Endothelial cell (in vitro differentiated cells): ENCODE measurements at regions not wholly inside any gene's neighbourhood (a gene's known extent, or its start where the extent isn't known, plus 50 kb on each side); places are given as distances from the start of the nearest gene placed in this dataset.

Experiments
- DNase-seq: peaks from one replicate; pipeline ENCODE4 v3.0.0; 2021; ENCODE audit warnings: low spot score
- H3K27ac Mint-ChIP-seq: one replicate; pipeline ENCODE4 v1.8.0; 2021; ENCODE audit warnings: mixed read lengths, inconsistent platforms; ENCODE audit not compliant: unreplicated experiment
- H3K27me3 Mint-ChIP-seq: one replicate; pipeline ENCODE4 v1.8.0; 2021; ENCODE audit warnings: mild to moderate bottlenecking, moderate library complexity, mixed read lengths, inconsistent platforms; ENCODE audit not compliant: unreplicated experiment
- H3K36me3 Mint-ChIP-seq: one replicate; pipeline ENCODE4 v1.8.0; 2021; ENCODE audit warnings: mild to moderate bottlenecking, low read depth, mixed read lengths, inconsistent platforms; ENCODE audit not compliant: unreplicated experiment
- H3K4me1 Mint-ChIP-seq: one replicate; pipeline ENCODE4 v1.8.0; 2021; ENCODE audit warnings: mild to moderate bottlenecking, mixed read lengths, inconsistent platforms; ENCODE audit not compliant: unreplicated experiment
- H3K4me3 Mint-ChIP-seq: one replicate; pipeline ENCODE4 v1.8.0; 2021; ENCODE audit warnings: mild to moderate bottlenecking, mixed read lengths, inconsistent platforms; ENCODE audit not compliant: unreplicated experiment
- H3K9me3 Mint-ChIP-seq: one replicate; pipeline ENCODE4 v1.8.0; 2021; ENCODE audit warnings: mixed read lengths, inconsistent platforms; ENCODE audit not compliant: unreplicated experiment
- TF ChIP-seq, protein P1 (sequence below): fragments of 200-600 bp; sonication (generic); IDR thresholded peaks from one replicate; pipeline ENCODE4 v1.5.0; 2021; ENCODE audit warnings: antibody characterized with exemption; ENCODE audit not compliant: unreplicated experiment

DNA sequence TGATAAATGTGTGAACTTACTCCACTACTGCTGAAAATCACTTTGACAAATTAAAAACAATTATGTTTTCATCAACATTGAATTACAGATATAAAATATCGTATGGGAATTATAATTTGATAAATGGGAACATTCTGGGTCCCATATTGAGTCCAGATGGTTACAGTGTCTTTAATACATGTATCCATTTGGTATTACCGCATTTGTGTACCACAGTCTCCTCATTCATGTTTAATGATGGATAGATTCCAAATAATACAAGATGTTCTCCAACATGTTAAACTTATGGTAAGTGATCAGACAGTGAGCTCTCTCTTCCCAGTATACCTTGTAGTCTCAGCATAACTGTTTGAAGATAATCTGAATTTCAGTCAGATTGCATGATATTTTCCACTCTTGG is 1706.8 kb upstream of the PCDH7 start:
- Mint-ChIP-seq H3K4me3 (no peak overlapping the region), H3K27me3 (peaks cover 1% of the 10 kb centered on the region), H3K36me3 (no peaks in the 10 kb centered on the region), H3K9me3 (no peaks in the 10 kb centered on the region), H3K4me1 (no peaks in the 10 kb centered on the region), H3K27ac (no peak overlapping the region)
- TF ChIP-seq, protein P1, sequence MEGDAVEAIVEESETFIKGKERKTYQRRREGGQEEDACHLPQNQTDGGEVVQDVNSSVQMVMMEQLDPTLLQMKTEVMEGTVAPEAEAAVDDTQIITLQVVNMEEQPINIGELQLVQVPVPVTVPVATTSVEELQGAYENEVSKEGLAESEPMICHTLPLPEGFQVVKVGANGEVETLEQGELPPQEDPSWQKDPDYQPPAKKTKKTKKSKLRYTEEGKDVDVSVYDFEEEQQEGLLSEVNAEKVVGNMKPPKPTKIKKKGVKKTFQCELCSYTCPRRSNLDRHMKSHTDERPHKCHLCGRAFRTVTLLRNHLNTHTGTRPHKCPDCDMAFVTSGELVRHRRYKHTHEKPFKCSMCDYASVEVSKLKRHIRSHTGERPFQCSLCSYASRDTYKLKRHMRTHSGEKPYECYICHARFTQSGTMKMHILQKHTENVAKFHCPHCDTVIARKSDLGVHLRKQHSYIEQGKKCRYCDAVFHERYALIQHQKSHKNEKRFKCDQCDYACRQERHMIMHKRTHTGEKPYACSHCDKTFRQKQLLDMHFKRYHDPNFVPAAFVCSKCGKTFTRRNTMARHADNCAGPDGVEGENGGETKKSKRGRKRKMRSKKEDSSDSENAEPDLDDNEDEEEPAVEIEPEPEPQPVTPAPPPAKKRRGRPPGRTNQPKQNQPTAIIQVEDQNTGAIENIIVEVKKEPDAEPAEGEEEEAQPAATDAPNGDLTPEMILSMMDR, result no peak
- no peak for DNase-seq

DNA sequence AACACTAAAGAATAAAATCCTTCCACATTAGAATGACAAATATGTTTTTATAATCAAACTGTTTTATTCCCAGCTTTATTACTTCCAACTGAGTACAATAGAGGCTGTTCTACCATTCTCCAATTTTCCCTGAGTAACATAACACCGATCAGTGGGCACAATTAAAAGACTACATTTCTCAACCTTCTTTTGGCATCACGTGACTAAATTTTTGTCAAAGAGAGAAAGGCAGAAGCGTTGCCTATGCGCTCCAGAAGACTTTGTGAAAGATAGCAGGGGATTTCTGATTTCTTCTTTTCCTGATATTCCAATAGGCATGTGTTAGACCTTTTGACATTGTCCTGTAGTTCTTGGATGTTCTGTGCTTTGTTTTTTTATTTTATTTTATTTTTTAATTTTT is 1705.6 kb upstream of the PCDH7 start:
- H3K27me3 Mint-ChIP-seq, result peaks cover 1% of the 10 kb centered on the region
- TF ChIP-seq, protein P1, result no peak
- no peaks in the 10 kb centered on the region for H3K9me3 Mint-ChIP-seq
- H3K4me1 Mint-ChIP-seq, result peaks cover 9% of the 10 kb centered on the region
- no peak for DNase-seq
- no peak overlapping the region for H3K27ac Mint-ChIP-seq
- no peak overlapping the region for H3K4me3 Mint-ChIP-seq
- no peaks in the 10 kb centered on the region for H3K36me3 Mint-ChIP-seq

DNA sequence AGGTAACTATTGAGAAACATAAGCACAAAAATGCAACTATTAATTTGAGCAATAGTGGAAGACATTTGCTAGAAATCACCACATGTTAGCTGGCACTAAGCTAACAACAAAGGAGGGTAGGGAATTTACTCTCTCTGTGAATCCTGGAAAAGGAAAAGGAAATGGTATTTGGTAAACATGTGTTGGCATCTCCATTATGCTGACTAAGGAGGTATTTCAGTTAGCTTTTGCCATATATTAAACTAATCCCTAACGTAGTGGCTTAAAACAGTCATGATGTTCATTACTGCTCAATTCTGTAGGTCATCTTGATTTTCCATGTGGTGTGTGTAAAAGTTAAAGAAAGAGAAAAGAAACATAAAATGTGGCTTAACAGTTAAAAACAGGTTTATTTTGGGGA is 1686.5 kb upstream of the PCDH7 start:
- Mint-ChIP-seq H3K4me3 (no peak overlapping the region), H3K36me3 (peaks cover 14% of the 10 kb centered on the region), H3K9me3 (peaks cover 4% of the 10 kb centered on the region), H3K27ac (no peak overlapping the region), H3K27me3 (peaks cover 2% of the 10 kb centered on the region), H3K4me1 (peaks cover 8% of the 10 kb centered on the region)
- no peak for DNase-seq
- TF ChIP-seq, protein P1, result no peak

DNA sequence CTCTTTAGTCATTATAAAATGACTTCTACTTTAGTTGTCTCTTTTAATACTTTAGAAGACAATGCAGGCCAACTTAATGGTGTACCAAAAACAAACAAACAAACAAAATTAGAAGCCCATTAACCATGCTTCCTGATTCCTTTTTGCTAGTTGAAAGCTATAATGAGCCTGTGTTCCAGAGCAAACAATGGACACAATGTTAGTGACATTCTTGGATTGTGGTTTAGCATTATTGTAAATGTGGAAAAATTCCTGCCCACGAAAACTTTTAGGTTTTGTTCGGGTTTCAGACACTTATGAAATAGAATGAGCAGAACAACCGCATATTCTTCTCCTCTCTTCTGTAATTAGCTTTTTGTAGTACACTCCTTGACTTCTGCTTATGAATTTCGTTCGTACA is 1682.7 kb upstream of the PCDH7 start:
- H3K27me3 Mint-ChIP-seq, result peaks cover 2% of the 10 kb centered on the region
- TF ChIP-seq, protein P1, result no peak
- H3K4me1 Mint-ChIP-seq, result peaks cover 8% of the 10 kb centered on the region
- H3K36me3 Mint-ChIP-seq, result peaks cover 14% of the 10 kb centered on the region
- H3K27ac Mint-ChIP-seq, result no peak overlapping the region
- DNase-seq, result no peak
- no peak overlapping the region for H3K4me3 Mint-ChIP-seq
- H3K9me3 Mint-ChIP-seq, result peaks cover 4% of the 10 kb centered on the region

DNA sequence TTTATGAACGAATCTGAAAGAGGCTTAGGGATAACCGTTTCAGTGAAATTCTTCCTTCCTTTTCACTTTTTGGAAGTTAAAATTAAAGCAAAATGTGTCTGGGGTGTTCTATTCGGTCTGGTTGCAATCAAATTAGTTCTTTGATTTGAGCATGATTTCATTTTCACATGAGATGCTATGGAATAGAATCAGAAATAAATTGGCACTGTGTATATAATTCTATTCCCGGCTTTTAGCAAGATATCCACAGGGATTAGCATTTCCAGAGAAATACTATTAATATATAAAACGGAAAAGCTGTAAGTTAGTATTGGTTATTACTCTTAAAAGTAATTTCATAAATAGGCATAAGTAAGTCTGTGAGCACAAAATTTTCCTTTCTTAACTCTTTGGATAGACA is 1676.8 kb upstream of the PCDH7 start:
- DNase-seq, result no peak
- Mint-ChIP-seq H3K27me3 (peaks cover 3% of the 10 kb centered on the region), H3K4me3 (no peak overlapping the region), H3K36me3 (peaks cover 3% of the 10 kb centered on the region), H3K27ac (no peak overlapping the region), H3K9me3 (no peaks in the 10 kb centered on the region), H3K4me1 (no peaks in the 10 kb centered on the region)
- TF ChIP-seq, protein P1, result no peak
